Left lung (tissue), 4 donors: ENCODE measurements at regions not wholly inside any gene's neighbourhood (a gene's known extent, or its start where the extent isn't known, plus 50 kb on each side); places are given as distances from the start of the nearest gene placed in this dataset.

ENCODE experiments used
- ATAC-seq: fragments of 200-7000 bp; cut with Tn5 transposase; one replicate; pipeline ENCODE4 v1.9.1; 2020; ENCODE audit warnings: moderate library complexity
- DNase-seq, 4 donors: peaks; one replicate each; pipeline ENCODE4 v3.0.0-alpha.2; 2013 to 2020
- H3K27ac ChIP-seq, 2 donors: fragments of 200-600 bp; sonication (generic) in 1 of 2; one replicate each; pipeline versions ENCODE4 v1.5.0 to v1.8.0; 2020 to 2021
- H3K27me3 ChIP-seq, 2 donors: fragments of 200-600 bp; sonication (generic) in 1 of 2; one replicate each; pipeline versions ENCODE4 v1.5.0 to v1.8.0; 2020 to 2021
- H3K36me3 ChIP-seq, 2 donors: fragments of 200-600 bp; sonication (generic) in 1 of 2; one replicate each; pipeline versions ENCODE4 v1.5.0 to v1.8.0; 2020 to 2021
- H3K4me1 ChIP-seq, 2 donors: fragments of 200-600 bp; one replicate each; pipeline ENCODE4 v1.8.0; 2021
- H3K4me3 ChIP-seq, 2 donors: fragments of 200-600 bp; sonication (generic) in 1 of 2; one replicate each; pipeline versions ENCODE4 v1.5.0 to v1.8.0; 2020 to 2021; ENCODE audit warnings: mild to moderate bottlenecking in 1 of 2
- H3K9me3 ChIP-seq, 2 donors: fragments of 200-600 bp; sonication (generic) in 1 of 2; one replicate each; pipeline versions ENCODE4 v1.5.0 to v1.8.0; 2020 to 2021
- intact Hi-C, 2 donors: fragments of 100-400 bp; cut with DNase I; formaldehyde crosslinking; loops; one replicate each; pipeline versions ENCODE4 v1.11.2 to v1.14.2; 2022
- TF ChIP-seq, protein P1 (sequence below), 2 donors: fragments of 200-600 bp; sonication (generic) in 1 of 2; IDR thresholded peaks; one replicate each; pipeline versions ENCODE4 v1.5.0 to v1.8.0; 2021; ENCODE audit warnings: antibody characterized with exemption in 2 of 2
- donor health status: DM: no; HTN: yes; CAD: no.
- donor health status: DM: no; HTN: no; CAD: no.

DNA sequence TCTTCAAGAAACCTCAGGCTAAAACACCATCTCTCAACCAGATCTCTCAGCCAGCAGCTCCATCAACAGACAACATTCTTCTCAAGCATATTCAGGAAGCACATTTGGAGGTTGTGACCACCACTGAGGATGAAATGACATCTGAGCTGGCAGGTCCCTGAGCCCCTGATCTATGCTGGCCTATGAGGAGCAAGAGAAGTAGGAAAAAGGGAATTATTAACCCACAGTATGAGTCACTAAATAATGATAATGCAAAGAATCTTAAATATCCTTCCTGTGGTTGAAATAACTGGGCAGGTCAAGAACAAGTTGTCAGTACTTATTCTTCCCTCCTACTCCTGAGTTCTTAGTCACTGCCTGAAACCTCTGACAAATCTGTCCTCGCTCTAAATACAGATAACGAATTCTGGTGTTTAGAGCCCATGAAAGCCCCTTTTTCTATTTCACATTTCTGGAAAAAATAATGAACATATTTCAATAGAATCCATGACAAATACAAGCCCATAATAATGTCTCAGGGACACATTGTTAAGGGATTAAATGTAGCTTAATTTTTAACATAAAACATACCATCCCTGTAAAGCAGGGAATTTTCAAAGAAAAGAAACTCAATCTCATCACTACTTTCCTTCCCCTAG, 225.8 kb upstream of the IRS2 start:
- intact Hi-C loops, result no loop called here
- peak; percentile 80 for ATAC-seq
- no peaks in the 10 kb centered on the region for H3K27me3 ChIP-seq

DNA sequence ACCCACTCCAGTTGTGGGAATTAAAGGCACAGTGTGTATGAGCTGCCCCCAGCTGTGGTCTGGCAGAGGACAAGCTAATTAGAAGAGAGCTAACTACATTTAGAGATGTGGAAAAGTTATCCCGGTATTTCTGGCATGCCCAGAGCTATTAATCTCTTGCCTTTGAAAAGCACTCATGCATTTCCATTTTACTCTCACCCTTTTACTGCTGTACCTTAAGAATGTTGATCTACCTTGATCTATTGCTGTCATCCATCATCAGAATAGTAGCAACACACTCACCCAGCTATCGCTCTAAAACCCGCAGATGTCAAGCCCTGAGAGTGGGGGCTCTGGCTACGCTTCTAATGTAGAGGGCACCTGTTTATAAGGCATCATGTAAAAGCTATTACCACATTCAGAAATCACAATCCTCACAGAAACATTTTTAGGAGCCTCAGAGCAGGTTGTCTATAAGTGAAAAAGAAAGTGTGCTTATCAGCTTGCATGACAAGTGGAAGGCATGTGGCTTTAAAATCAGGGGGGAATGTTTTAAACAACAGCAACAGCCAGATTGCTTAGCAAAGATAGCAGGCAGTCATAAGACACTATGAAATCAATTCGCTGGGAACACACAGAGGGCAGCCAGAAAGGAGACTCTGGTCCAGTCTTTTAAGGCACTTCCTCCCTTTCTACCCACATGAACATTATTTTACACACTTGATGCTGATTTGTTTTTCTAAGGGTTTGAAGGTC, 224.2 kb upstream of the IRS2 start:
- DNase-seq, result no peak
- TF ChIP-seq, protein P1, sequence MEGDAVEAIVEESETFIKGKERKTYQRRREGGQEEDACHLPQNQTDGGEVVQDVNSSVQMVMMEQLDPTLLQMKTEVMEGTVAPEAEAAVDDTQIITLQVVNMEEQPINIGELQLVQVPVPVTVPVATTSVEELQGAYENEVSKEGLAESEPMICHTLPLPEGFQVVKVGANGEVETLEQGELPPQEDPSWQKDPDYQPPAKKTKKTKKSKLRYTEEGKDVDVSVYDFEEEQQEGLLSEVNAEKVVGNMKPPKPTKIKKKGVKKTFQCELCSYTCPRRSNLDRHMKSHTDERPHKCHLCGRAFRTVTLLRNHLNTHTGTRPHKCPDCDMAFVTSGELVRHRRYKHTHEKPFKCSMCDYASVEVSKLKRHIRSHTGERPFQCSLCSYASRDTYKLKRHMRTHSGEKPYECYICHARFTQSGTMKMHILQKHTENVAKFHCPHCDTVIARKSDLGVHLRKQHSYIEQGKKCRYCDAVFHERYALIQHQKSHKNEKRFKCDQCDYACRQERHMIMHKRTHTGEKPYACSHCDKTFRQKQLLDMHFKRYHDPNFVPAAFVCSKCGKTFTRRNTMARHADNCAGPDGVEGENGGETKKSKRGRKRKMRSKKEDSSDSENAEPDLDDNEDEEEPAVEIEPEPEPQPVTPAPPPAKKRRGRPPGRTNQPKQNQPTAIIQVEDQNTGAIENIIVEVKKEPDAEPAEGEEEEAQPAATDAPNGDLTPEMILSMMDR (IDR thresholded peaks at IDR 0.05), result no peak
- Histone ChIP-seq H3K36me3 (no peaks in the 10 kb centered on the region), H3K27ac (no peak overlapping the region), H3K4me3 (no peak overlapping the region), H3K9me3 (no peaks in the 10 kb centered on the region), H3K4me1 (no peaks in the 10 kb centered on the region), H3K27me3 (no peaks in the 10 kb centered on the region)
- intact Hi-C loops, result no loop called here
- no peak for ATAC-seq

More for the DNA sequence above, 225.8 kb upstream of the IRS2 start:
- Histone ChIP-seq H3K27ac (no peak overlapping the region), H3K4me1 (no peaks in the 10 kb centered on the region), H3K9me3 (no peaks in the 10 kb centered on the region), H3K36me3 (no peaks in the 10 kb centered on the region), H3K4me3 (no peak overlapping the region)
- TF ChIP-seq, protein P1 (IDR thresholded peaks at IDR 0.05), result no peak
- DNase-seq, result peak in 1 of 4 donors; percentile 39

DNA sequence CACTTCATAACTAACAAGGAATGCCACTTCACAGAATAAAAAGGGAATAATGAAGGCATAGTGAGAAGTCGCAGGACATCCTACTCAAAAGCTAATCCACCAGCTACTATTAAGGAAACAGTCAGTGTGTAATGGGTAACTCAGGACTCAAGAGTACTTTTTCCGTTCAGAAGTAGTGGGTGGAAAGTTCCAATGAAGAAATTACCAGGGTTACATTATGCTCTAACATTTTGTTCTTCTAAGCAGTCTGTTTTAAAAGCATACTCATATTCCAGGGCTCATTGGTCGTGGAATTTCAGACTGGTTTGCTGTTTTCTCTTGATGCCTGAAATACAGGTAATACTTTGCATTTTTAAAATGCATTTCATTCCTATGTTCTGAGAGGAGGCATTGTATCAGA, 222.4 kb upstream of the IRS2 start:
- intact Hi-C loops, result no loop called here
- ATAC-seq (peak; percentile 70), DNase-seq (no peak)
- Histone ChIP-seq H3K9me3 (no peaks in the 10 kb centered on the region), H3K27me3 (no peaks in the 10 kb centered on the region), H3K4me3 (no peak overlapping the region), H3K36me3 (no peaks in the 10 kb centered on the region), H3K27ac (no peak overlapping the region), H3K4me1 (no peaks in the 10 kb centered on the region)
- TF ChIP-seq, protein P1 (IDR thresholded peaks at IDR 0.05), result no peak

DNA sequence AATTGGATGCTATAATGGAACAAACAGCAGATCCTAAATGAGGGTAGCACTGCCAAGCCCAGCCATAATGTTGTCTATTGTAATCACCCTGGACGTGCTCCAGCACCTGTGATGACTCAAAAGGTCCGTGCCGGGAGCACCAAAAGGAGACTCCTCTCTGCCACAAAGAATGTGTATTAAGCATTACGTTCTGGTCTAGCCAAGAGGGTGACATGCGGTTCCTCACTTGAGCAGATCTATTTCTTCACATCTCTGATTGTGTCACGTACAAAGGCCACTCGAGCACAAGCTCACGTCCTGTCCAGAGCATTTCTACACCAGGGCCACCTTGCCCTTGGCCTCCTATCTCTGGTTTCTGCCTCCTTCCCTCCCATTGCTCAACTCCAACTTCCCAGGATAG, 219.9 kb upstream of the IRS2 start:
- Histone ChIP-seq H3K4me1 (no peaks in the 10 kb centered on the region), H3K27ac (no peak overlapping the region), H3K4me3 (no peak overlapping the region), H3K9me3 (no peaks in the 10 kb centered on the region), H3K27me3 (no peaks in the 10 kb centered on the region), H3K36me3 (no peaks in the 10 kb centered on the region)
- ATAC-seq, result no peak
- TF ChIP-seq, protein P1 (IDR thresholded peaks at IDR 0.05), result no peak
- intact Hi-C loops, result no loop called here
- no peak for DNase-seq

DNA sequence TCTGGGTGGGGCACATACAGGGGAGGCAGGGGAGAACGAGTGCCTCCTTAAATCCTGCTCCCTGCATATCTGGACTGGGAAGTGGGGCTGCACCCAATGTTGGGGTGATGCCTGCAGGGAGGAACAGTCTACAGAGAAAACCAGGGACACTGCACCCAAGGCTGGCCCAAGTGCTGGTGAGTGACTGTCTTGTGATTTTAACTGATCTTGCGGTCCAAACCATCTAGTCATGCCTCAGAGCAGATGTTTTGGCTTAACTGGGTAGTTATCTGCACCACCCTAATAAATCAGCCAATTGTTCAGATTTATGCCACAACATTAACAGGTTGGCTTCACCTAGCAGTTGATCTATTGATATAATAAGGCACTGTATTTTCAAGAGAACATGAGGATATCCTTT, 219.2 kb upstream of the IRS2 start:
- Histone ChIP-seq H3K4me1 (no peaks in the 10 kb centered on the region), H3K27ac (no peak overlapping the region), H3K27me3 (peaks cover 0 to 6% of the 10 kb centered on the region in 2 donors), H3K36me3 (no peaks in the 10 kb centered on the region), H3K4me3 (no peak overlapping the region), H3K9me3 (no peaks in the 10 kb centered on the region)
- ATAC-seq (no peak), DNase-seq (no peak)
- intact Hi-C loops, result no loop called here
- TF ChIP-seq, protein P1 (IDR thresholded peaks at IDR 0.05), result no peak
